HG03442 (cell line): ENCODE measurements at regions not wholly inside any gene's neighbourhood (a gene's known extent, or its start where the extent isn't known, plus 50 kb on each side); places are given as distances from the start of the nearest gene placed in this dataset.

Experiments
- ATAC-seq: cut with Tn5 transposase; IDR thresholded peaks from one replicate; pipeline ENCODE4 v1.9.1; 2021; ENCODE audit warnings: mild to moderate bottlenecking, moderate library complexity; ENCODE audit not compliant: unreplicated experiment

- no peak for ATAC-seq
These were observed 1013.8 kb upstream of the EEF2KMT start for GRCh38 chr16:6111390-6111789.

- no peak for ATAC-seq
These were observed 1012.8 kb upstream of the EEF2KMT start for GRCh38 chr16:6110346-6110745.

GRCh38 chr16:6106061-6106460 lies 1008.5 kb upstream of the EEF2KMT start:
- no peak for ATAC-seq

DNA sequence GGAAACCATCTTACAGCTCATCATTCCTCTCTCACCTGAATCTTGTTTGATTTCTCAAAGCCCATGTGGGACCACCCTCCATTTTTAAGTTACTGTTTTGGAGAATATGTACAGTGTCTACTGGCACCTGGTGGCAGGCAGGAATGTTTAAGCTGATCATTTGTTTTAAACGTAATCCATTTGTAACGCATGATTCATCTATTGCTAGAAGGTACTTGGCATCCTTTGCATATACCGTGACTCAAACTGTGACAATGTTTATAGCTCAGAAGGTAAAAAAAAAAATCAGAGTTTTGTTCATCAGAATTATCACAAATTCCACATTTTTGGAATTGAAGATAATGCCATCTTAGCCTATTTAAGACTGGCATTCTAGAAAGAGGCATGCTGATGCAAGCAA lies 1007.5 kb upstream of the EEF2KMT start:
- no peak for ATAC-seq

DNA sequence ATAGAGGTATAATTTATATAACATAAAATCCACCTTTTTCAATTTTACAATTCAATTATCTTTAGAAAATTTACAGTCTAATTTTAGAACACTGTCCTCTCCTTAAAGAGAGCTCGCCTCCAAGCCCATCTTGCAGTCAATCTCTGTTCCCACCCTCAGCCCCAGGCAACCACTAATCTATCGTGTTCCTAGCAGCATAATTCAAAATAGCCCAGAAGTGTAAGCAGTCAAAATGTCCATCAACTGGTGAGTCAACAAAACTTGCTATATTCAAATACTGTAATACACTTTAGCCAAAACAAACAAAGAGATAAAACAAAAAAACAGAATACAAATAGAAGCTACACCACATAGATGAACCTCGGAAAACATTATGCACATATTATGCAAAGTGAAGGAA lies 1006.8 kb upstream of the EEF2KMT start:
- no peak for ATAC-seq

- no peak for ATAC-seq
These were observed 1006.0 kb upstream of the EEF2KMT start for GRCh38 chr16:6103561-6103960.

DNA sequence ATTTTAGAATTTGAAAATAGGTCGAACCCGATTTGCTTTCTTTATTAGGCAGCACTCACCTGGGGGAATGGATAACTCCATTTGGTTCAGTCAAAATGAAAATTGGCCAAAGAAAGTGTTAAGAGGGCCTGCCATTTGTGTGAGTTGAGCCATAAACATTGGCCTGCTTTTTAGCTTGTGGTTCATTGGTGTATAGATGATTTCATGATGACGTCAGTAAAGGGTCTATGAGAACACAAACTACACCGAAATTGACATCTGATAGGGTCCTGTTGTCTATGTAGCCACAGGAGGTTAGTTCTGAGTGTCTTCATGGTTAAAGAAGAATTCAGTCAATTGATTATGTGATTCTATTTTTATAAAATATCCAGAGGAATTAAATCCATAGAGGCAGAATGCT lies 1001.5 kb upstream of the EEF2KMT start:
- ATAC-seq: no peak

GRCh38 chr16:6096931-6097670 lies 999.5 kb upstream of the EEF2KMT start:
- ATAC-seq: no peak

DNA sequence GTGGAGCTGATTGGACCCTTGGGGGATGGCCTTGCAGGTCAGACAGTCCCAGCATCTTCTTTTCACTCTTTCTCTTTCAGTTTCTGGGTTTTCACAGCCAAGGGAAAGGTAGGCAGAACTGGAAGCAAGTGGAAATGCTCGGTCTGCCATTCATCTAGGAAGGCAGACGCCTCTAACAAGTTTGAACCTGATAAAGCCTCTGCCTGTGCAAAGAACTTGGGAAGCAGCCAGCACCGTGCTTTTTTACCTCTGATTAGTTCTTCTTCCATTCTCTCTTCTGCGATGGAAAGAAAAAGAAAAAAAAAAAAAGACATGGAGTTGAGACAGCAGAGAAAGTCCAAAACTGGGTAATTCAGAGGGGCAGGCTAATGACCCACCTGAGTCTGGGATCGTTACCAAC lies 997.8 kb upstream of the EEF2KMT start:
- no peak for ATAC-seq

DNA sequence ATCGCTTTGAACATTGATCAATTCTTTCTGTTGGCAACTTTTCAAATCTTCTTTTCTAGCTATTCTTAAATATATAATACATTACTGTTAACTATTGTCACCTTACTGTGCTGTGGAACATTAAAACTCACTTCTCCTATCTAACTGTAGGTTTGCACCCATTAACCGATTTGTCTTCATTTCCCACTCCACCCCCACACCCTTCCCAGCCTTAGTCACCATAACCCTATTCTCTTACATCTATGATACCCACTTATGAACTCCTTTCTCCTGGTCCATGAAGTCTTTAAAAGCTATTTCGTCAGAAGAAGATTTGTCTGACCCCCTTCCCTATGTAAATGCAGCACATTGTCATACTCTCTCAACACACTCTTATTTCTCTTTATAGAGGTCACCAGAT lies 993.4 kb upstream of the EEF2KMT start:
- ATAC-seq: no peak

DNA sequence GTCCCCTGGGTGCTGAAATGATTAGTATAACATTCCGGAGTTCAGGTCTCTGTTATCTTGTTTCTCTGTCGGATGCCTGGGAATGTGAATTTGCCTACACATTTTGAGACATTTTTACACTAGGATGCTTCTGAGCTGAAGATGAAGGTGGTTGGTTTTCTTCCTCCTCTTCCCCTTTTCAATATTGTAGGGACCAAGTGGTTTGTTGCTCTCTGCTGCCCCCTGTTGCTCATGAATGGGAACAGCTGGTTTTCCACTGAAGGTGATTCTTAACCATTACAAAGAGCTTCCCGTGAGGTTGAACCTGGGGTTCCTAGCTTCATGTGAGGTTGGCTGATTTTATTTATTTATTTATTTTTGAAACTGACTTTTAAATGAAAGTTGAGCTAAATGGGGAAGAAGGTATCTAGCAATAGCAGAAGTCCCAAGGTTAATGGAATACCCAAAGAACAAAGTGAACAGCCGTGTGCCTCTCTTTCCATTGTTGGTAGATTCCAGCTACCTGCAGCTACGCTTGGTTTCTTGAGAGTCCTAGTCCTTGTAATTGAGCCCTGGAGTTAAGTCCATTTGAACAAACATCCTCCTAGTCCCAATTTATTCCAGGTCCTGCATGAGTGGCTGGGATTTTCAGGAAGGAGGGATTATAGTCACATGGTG lies 983.9 kb upstream of the EEF2KMT start:
- ATAC-seq: no peak

DNA sequence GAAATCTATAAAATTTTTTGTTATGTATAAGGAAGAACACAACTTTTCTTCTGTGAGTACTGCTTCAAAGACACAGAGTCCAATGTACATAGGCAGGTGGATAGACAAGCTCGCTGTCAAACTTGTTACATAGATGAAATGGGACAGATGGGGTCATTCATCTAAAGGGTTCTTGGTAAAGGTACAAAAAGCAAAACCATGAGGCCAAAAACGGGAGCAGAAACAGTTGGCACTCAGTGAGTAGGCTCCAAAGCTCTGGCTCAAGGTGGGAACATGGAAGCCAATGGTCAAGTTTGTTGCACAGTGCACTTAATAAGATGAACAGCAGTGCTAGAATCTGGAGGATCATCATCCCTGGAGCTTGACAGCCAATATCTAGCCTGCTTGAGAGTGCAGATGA lies 979.0 kb upstream of the EEF2KMT start:
- no peak for ATAC-seq

GRCh38 chr16:6068063-6068462 lies 970.5 kb upstream of the EEF2KMT start:
- ATAC-seq: no peak

GRCh38 chr16:6066652-6067051 lies 969.1 kb upstream of the EEF2KMT start:
- no peak for ATAC-seq

- no peak for ATAC-seq
These were observed 965.9 kb upstream of the EEF2KMT start for GRCh38 chr16:6063526-6063925.

GRCh38 chr16:6059671-6060070 lies 962.1 kb upstream of the EEF2KMT start:
- ATAC-seq: no peak

GRCh38 chr16:6057821-6058220 lies 960.2 kb upstream of the EEF2KMT start:
- no peak for ATAC-seq

- no peak for ATAC-seq
These were observed 950.4 kb upstream of the EEF2KMT start for GRCh38 chr16:6048017-6048416.

- ATAC-seq: no peak
These were observed 949.7 kb upstream of the EEF2KMT start for GRCh38 chr16:6047325-6047724.

GRCh38 chr16:6038941-6039645 lies 941.5 kb upstream of the EEF2KMT start:
- no peak for ATAC-seq

- no peak for ATAC-seq
These were observed 937.6 kb upstream of the EEF2KMT start for GRCh38 chr16:6035161-6035560.

DNA sequence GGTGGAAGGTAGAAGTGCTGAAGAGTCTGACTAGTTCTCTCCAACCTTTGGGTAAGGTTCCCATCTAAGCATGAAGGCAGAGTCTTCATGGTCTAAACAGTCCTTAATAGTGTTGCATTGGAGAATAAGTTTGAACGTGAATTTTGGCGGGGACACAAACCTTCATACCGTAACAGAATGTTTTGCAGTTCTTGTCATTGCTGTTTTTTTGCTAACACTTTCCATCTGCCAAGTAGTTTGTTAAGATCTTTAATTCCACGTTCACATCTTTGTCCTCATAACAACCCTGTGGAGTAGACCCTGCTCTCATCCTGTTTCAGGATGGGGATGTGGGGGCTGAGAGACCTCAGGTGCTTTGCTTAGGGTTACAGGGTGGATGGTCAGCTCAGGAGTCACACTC lies 936.9 kb upstream of the EEF2KMT start:
- ATAC-seq: no peak
